HG03039 (cell line): ENCODE measurements at regions not wholly inside any gene's neighbourhood (a gene's known extent, or its start where the extent isn't known, plus 50 kb on each side); places are given as distances from the start of the nearest gene placed in this dataset.

Source experiments
- ATAC-seq: cut with Tn5 transposase; IDR thresholded peaks from one replicate; pipeline ENCODE4 v1.9.1; 2021; ENCODE audit warnings: mild to moderate bottlenecking, moderate library complexity; ENCODE audit not compliant: unreplicated experiment

GRCh38 chr17:77771587-77771986 lies 186.9 kb upstream of the TNRC6C start:
- no peak for ATAC-seq

GRCh38 chr17:77771998-77772397 lies 186.5 kb upstream of the TNRC6C start:
- no peak for ATAC-seq

- no peak for ATAC-seq
Measured at GRCh38 chr17:77772461-77772897, 186.0 kb upstream of the TNRC6C start.

GRCh38 chr17:77772899-77773358 lies 185.6 kb upstream of the TNRC6C start:
- ATAC-seq: no peak

GRCh38 chr17:77774182-77774581 lies 184.3 kb upstream of the TNRC6C start:
- ATAC-seq: no peak

- no peak for ATAC-seq
Measured at GRCh38 chr17:77778636-77779489, 179.6 kb upstream of the TNRC6C start.

GRCh38 chr17:77779711-77780539 lies 178.6 kb upstream of the TNRC6C start:
- ATAC-seq: no peak

- ATAC-seq: no peak
Measured at GRCh38 chr17:77781536-77781935, 177.0 kb upstream of the TNRC6C start.

GRCh38 chr17:77782201-77782600 lies 176.3 kb upstream of the TNRC6C start:
- ATAC-seq: no peak

- ATAC-seq: no peak
Measured at GRCh38 chr17:77782611-77783010, 175.9 kb upstream of the TNRC6C start.

- ATAC-seq: no peak
Measured at GRCh38 chr17:77783991-77784820, 174.3 kb upstream of the TNRC6C start.

GRCh38 chr17:77785312-77785905 lies 173.1 kb upstream of the TNRC6C start:
- ATAC-seq: no peak

- ATAC-seq: no peak
Measured at GRCh38 chr17:77786090-77786489, 172.4 kb upstream of the TNRC6C start.

GRCh38 chr17:77786740-77787505 lies 171.6 kb upstream of the TNRC6C start:
- no peak for ATAC-seq

- no peak for ATAC-seq
Measured at GRCh38 chr17:77790143-77790829, 168.2 kb upstream of the TNRC6C start.

GRCh38 chr17:77792626-77793025 lies 165.9 kb upstream of the TNRC6C start:
- no peak for ATAC-seq

- ATAC-seq: no peak
Measured at GRCh38 chr17:77793146-77793970, 165.1 kb upstream of the TNRC6C start.

- no peak for ATAC-seq
Measured at GRCh38 chr17:77793971-77794235, 164.6 kb upstream of the TNRC6C start.

GRCh38 chr17:77794846-77795245 lies 163.7 kb upstream of the TNRC6C start:
- no peak for ATAC-seq
